GM23338 (cell line): ENCODE measurements at regions not wholly inside any gene's neighbourhood (a gene's known extent, or its start where the extent isn't known, plus 50 kb on each side); places are given as distances from the start of the nearest gene placed in this dataset.

Source experiments
- ATAC-seq: fragments of 200-7000 bp; cut with Tn5 transposase; 3 replicates; pipeline ENCODE4 v1.9.1; 2020
- DNase-seq: peaks from one replicate; pipeline ENCODE4 v3.0.0-alpha.2; 2015; ENCODE audit warnings: low spot score
- H2AFZ ChIP-seq: fragments of 200-600 bp; sonication (generic); 2 replicates; pipeline ENCODE4 v1.8.0; 2016; ENCODE audit warnings: antibody characterized with exemption, mild to moderate bottlenecking, moderate library complexity
- H3F3A ChIP-seq: fragments of 200-600 bp; sonication (generic); replicated peaks from 2 replicates; pipeline ENCODE4 v1.8.0; 2017; ENCODE audit warnings: antibody characterized with exemption, mixed run types, low read depth
- H3K27ac ChIP-seq: fragments of 200-600 bp; sonication (generic); 2 replicates; pipeline ENCODE4 v1.6.1; 2016; ENCODE audit warnings: low read depth
- H3K27me3 ChIP-seq: fragments of 200-600 bp; sonication (generic); 2 replicates; pipeline ENCODE4 v1.8.0; 2016; ENCODE audit warnings: mild to moderate bottlenecking, mixed run types, moderate library complexity; ENCODE audit not compliant: insufficient read depth
- H3K36me3 ChIP-seq: fragments of 200-600 bp; sonication (generic); 2 replicates; pipeline ENCODE4 v1.8.0; 2016; ENCODE audit warnings: mild to moderate bottlenecking; ENCODE audit not compliant: insufficient read depth
- H3K4me1 ChIP-seq: fragments of 200-600 bp; sonication (generic); 2 replicates; pipeline ENCODE4 v1.8.0; 2016; ENCODE audit warnings: mild to moderate bottlenecking, moderate library complexity; ENCODE audit not compliant: insufficient read depth
- H3K4me2 ChIP-seq: fragments of 200-600 bp; sonication (generic); 2 replicates; pipeline ENCODE4 v1.7.1; 2017; ENCODE audit warnings: mixed run types
- H3K4me3 ChIP-seq: fragments of 200-600 bp; sonication (generic); 2 replicates; pipeline ENCODE4 v1.6.1; 2016; ENCODE audit warnings: mixed run types
- H3K79me2 ChIP-seq: fragments of 200-600 bp; sonication (generic); replicated peaks from 2 replicates; pipeline ENCODE4 v1.8.0; 2017; ENCODE audit warnings: mild to moderate bottlenecking; ENCODE audit not compliant: insufficient read depth
- H3K9me2 ChIP-seq: fragments of 200-600 bp; sonication (generic); 2 replicates; pipeline ENCODE4 v1.8.0; 2017; ENCODE audit not compliant: insufficient read depth
- H4K20me1 ChIP-seq: fragments of 200-600 bp; sonication (generic); replicated peaks from 2 replicates; pipeline ENCODE4 v1.8.0; 2017; ENCODE audit warnings: mild to moderate bottlenecking; ENCODE audit not compliant: insufficient read depth
- H3K27ac Mint-ChIP-seq: 2 replicates; pipeline ENCODE4 v1.8.0; 2020; ENCODE audit warnings: inconsistent platforms, mild to moderate bottlenecking, moderate library complexity, mixed read lengths
- H3K27me3 Mint-ChIP-seq: 3 replicates; pipeline ENCODE4 v1.8.0; 2022; ENCODE audit warnings: low read depth, mild to moderate bottlenecking, moderate library complexity, mixed read lengths, inconsistent platforms; ENCODE audit not compliant: insufficient read depth, poor library complexity
- H3K36me3 Mint-ChIP-seq: 3 replicates; pipeline ENCODE4 v1.8.0; 2021; ENCODE audit warnings: low read depth, mild to moderate bottlenecking, inconsistent platforms, moderate library complexity, mixed read lengths
- H3K4me1 Mint-ChIP-seq: 3 replicates; pipeline ENCODE4 v1.8.0; 2020; ENCODE audit warnings: mild to moderate bottlenecking, inconsistent platforms, mixed read lengths
- H3K4me3 Mint-ChIP-seq: 3 replicates; pipeline ENCODE4 v1.8.0; 2021; ENCODE audit warnings: moderate library complexity, mild to moderate bottlenecking, inconsistent platforms, mixed read lengths
- H3K9me3 Mint-ChIP-seq: 3 replicates; pipeline ENCODE4 v1.8.0; 2020; ENCODE audit warnings: moderate library complexity, mild to moderate bottlenecking, inconsistent platforms, mixed read lengths
- CREB1 ChIP-seq: fragments of 250-450 bp; sonication (Bioruptor Pico); IDR thresholded peaks from 2 replicates; pipeline ENCODE4 v1.5.0; 2020; ENCODE audit warnings: low read depth, mild to moderate bottlenecking, moderate library complexity
- EZH2 ChIP-seq: fragments of 200-600 bp; sonication (generic); IDR thresholded peaks from one replicate; pipeline ENCODE4 v1.8.0; 2017; ENCODE audit warnings: antibody characterized with exemption, mild to moderate bottlenecking, low read depth; ENCODE audit not compliant: unreplicated experiment
- EZH2phosphoT487 ChIP-seq: fragments of 200-600 bp; sonication (generic); IDR thresholded peaks from one replicate; pipeline ENCODE4 v1.8.1; 2018; ENCODE audit warnings: antibody characterized with exemption; ENCODE audit not compliant: unreplicated experiment
- JUNB ChIP-seq: IDR thresholded peaks from one replicate; pipeline ENCODE4 v1.6.1; 2016; ENCODE audit warnings: antibody characterized with exemption; ENCODE audit not compliant: unreplicated experiment
- NANOG ChIP-seq: IDR thresholded peaks from 2 replicates; pipeline ENCODE4 v1.6.1; 2016; ENCODE audit warnings: antibody characterized with exemption, borderline replicate concordance
- POLR2AphosphoS5 ChIP-seq: IDR thresholded peaks from 2 replicates; pipeline ENCODE4 v1.6.1; 2016; ENCODE audit warnings: antibody characterized with exemption, low read depth
- STAT1 ChIP-seq: IDR thresholded peaks from one replicate; pipeline ENCODE4 v1.6.1; 2016; ENCODE audit warnings: antibody characterized with exemption; ENCODE audit not compliant: unreplicated experiment
- ZNF114 ChIP-seq: fragments of 250-450 bp; sonication (Bioruptor Pico); IDR thresholded peaks from 2 replicates; pipeline ENCODE4 v1.5.0; 2020; ENCODE audit warnings: mild to moderate bottlenecking, moderate library complexity
- ZNF331 ChIP-seq: fragments of 250-450 bp; sonication (Bioruptor Pico); IDR thresholded peaks from 2 replicates; pipeline ENCODE4 v1.5.0; 2020; ENCODE audit warnings: low read depth, mild to moderate bottlenecking, moderate library complexity
- TF ChIP-seq, protein P1 (sequence below): IDR thresholded peaks from 2 replicates; pipeline ENCODE4 v1.6.1; 2016; ENCODE audit warnings: antibody characterized with exemption
- TF ChIP-seq, protein P2 (sequence below): fragments of 250-450 bp; sonication (Bioruptor Pico); IDR thresholded peaks from 2 replicates; pipeline ENCODE4 v1.5.0; 2020; ENCODE audit warnings: mild to moderate bottlenecking, moderate library complexity
- TF ChIP-seq, protein P3 (sequence below), 2 experiments: fragments of 200-600 bp in 1 of 2; sonication (generic) in 1 of 2; conservative IDR thresholded peaks; 2 replicates each; pipeline versions ENCODE4 v1.5.1 to v1.6.1; 2016 to 2017; ENCODE audit warnings: antibody characterized with exemption in 2 of 2, low read depth in 2 of 2, mild to moderate bottlenecking in 2 of 2, moderate library complexity in 1 of 2
- TF ChIP-seq, protein P4 (sequence below): IDR thresholded peaks from one replicate; pipeline ENCODE4 v1.6.1; 2018; ENCODE audit warnings: antibody characterized with exemption; ENCODE audit not compliant: unreplicated experiment

DNA sequence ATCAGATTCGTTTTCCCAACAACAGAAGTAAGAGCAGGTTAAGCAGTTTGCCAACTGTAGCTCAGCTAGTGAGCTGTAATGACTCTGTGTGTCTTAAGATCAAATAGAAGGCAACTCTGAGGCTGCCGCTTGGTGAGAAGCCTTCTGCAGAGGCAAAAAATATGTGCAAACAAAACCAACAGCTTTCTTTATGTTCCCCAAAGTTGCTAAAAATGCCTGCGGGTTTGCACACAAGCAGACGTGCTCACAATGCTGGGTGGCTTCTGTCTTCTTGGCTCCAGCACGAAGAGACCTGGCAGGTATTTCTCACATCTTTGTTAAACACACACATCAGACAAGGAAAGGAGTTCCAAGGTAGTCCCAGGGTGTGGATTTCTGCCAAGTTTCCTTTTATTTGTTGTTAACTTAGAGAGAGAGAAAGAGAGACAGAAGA, 158.9 kb upstream of the JUN start:
- H3K4me3 Mint-ChIP-seq, result no peak overlapping the region
- Histone ChIP-seq H2AFZ (peak overlapping the region; percentile 43; the same call in 1 of the 2 replicates), H3K4me3 (no peak overlapping the region), H3F3A (no peaks in the 10 kb centered on the region), H3K79me2 (no peaks in the 10 kb centered on the region), H4K20me1 (no peaks in the 10 kb centered on the region), H3K27me3 (no peaks in the 10 kb centered on the region), H3K4me2 (no peak overlapping the region), H3K27ac (no peak overlapping the region), H3K9me2 (no peaks in the 10 kb centered on the region), H3K36me3 (no peaks in the 10 kb centered on the region; the same call in 1 of the 2 replicates), H3K4me1 (no peaks in the 10 kb centered on the region)
- H3K4me1 Mint-ChIP-seq, result no peaks in the 10 kb centered on the region
- H3K27me3 Mint-ChIP-seq, result peaks cover 5% of the 10 kb centered on the region
- no peaks in the 10 kb centered on the region for H3K36me3 Mint-ChIP-seq
- no peaks in the 10 kb centered on the region for H3K9me3 Mint-ChIP-seq
- ATAC-seq (no peak), DNase-seq (no peak)
- no peak overlapping the region for H3K27ac Mint-ChIP-seq
- TF ChIP-seq EZH2phosphoT487 (no peak), JUNB (no peak), EZH2 (no peak), ZNF114 (CRISPR knock-in tag) (no peak), STAT1 (no peak), CREB1 (no peak), POLR2AphosphoS5 (no peak), ZNF331 (CRISPR knock-in tag) (no peak), NANOG (no peak)
- TF ChIP-seq, protein P1, sequence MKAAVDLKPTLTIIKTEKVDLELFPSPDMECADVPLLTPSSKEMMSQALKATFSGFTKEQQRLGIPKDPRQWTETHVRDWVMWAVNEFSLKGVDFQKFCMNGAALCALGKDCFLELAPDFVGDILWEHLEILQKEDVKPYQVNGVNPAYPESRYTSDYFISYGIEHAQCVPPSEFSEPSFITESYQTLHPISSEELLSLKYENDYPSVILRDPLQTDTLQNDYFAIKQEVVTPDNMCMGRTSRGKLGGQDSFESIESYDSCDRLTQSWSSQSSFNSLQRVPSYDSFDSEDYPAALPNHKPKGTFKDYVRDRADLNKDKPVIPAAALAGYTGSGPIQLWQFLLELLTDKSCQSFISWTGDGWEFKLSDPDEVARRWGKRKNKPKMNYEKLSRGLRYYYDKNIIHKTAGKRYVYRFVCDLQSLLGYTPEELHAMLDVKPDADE, result no peak
- TF ChIP-seq, protein P2, sequence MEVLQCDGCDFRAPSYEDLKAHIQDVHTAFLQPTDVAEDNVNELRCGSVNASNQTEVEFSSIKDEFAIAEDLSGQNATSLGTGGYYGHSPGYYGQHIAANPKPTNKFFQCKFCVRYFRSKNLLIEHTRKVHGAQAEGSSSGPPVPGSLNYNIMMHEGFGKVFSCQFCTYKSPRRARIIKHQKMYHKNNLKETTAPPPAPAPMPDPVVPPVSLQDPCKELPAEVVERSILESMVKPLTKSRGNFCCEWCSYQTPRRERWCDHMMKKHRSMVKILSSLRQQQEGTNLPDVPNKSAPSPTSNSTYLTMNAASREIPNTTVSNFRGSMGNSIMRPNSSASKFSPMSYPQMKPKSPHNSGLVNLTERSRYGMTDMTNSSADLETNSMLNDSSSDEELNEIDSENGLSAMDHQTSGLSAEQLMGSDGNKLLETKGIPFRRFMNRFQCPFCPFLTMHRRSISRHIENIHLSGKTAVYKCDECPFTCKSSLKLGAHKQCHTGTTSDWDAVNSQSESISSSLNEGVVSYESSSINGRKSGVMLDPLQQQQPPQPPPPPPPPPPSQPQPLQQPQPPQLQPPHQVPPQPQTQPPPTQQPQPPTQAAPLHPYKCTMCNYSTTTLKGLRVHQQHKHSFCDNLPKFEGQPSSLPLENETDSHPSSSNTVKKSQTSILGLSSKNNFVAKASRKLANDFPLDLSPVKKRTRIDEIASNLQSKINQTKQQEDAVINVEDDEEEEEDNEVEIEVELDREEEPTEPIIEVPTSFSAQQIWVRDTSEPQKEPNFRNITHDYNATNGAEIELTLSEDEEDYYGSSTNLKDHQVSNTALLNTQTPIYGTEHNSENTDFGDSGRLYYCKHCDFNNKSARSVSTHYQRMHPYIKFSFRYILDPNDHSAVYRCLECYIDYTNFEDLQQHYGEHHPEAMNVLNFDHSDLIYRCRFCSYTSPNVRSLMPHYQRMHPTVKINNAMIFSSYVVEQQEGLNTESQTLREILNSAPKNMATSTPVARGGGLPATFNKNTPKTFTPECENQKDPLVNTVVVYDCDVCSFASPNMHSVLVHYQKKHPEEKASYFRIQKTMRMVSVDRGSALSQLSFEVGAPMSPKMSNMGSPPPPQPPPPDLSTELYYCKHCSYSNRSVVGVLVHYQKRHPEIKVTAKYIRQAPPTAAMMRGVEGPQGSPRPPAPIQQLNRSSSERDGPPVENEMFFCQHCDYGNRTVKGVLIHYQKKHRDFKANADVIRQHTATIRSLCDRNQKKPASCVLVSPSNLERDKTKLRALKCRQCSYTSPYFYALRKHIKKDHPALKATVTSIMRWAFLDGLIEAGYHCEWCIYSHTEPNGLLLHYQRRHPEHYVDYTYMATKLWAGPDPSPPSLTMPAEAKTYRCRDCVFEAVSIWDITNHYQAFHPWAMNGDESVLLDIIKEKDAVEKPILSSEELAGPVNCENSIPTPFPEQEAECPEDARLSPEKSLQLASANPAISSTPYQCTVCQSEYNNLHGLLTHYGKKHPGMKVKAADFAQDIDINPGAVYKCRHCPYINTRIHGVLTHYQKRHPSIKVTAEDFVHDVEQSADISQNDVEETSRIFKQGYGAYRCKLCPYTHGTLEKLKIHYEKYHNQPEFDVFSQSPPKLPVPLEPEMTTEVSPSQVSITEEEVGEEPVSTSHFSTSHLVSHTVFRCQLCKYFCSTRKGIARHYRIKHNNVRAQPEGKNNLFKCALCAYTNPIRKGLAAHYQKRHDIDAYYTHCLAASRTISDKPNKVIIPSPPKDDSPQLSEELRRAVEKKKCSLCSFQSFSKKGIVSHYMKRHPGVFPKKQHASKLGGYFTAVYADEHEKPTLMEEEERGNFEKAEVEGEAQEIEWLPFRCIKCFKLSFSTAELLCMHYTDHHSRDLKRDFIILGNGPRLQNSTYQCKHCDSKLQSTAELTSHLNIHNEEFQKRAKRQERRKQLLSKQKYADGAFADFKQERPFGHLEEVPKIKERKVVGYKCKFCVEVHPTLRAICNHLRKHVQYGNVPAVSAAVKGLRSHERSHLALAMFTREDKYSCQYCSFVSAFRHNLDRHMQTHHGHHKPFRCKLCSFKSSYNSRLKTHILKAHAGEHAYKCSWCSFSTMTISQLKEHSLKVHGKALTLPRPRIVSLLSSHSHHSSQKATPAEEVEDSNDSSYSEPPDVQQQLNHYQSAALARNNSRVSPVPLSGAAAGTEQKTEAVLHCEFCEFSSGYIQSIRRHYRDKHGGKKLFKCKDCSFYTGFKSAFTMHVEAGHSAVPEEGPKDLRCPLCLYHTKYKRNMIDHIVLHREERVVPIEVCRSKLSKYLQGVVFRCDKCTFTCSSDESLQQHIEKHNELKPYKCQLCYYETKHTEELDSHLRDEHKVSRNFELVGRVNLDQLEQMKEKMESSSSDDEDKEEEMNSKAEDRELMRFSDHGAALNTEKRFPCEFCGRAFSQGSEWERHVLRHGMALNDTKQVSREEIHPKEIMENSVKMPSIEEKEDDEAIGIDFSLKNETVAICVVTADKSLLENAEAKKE, result no peak
- TF ChIP-seq, protein P3, sequence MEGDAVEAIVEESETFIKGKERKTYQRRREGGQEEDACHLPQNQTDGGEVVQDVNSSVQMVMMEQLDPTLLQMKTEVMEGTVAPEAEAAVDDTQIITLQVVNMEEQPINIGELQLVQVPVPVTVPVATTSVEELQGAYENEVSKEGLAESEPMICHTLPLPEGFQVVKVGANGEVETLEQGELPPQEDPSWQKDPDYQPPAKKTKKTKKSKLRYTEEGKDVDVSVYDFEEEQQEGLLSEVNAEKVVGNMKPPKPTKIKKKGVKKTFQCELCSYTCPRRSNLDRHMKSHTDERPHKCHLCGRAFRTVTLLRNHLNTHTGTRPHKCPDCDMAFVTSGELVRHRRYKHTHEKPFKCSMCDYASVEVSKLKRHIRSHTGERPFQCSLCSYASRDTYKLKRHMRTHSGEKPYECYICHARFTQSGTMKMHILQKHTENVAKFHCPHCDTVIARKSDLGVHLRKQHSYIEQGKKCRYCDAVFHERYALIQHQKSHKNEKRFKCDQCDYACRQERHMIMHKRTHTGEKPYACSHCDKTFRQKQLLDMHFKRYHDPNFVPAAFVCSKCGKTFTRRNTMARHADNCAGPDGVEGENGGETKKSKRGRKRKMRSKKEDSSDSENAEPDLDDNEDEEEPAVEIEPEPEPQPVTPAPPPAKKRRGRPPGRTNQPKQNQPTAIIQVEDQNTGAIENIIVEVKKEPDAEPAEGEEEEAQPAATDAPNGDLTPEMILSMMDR (conservative IDR thresholded peaks at IDR 0.05; ENCODE audit: low read depth in 2 of 2), result no peak
- TF ChIP-seq, protein P4, sequence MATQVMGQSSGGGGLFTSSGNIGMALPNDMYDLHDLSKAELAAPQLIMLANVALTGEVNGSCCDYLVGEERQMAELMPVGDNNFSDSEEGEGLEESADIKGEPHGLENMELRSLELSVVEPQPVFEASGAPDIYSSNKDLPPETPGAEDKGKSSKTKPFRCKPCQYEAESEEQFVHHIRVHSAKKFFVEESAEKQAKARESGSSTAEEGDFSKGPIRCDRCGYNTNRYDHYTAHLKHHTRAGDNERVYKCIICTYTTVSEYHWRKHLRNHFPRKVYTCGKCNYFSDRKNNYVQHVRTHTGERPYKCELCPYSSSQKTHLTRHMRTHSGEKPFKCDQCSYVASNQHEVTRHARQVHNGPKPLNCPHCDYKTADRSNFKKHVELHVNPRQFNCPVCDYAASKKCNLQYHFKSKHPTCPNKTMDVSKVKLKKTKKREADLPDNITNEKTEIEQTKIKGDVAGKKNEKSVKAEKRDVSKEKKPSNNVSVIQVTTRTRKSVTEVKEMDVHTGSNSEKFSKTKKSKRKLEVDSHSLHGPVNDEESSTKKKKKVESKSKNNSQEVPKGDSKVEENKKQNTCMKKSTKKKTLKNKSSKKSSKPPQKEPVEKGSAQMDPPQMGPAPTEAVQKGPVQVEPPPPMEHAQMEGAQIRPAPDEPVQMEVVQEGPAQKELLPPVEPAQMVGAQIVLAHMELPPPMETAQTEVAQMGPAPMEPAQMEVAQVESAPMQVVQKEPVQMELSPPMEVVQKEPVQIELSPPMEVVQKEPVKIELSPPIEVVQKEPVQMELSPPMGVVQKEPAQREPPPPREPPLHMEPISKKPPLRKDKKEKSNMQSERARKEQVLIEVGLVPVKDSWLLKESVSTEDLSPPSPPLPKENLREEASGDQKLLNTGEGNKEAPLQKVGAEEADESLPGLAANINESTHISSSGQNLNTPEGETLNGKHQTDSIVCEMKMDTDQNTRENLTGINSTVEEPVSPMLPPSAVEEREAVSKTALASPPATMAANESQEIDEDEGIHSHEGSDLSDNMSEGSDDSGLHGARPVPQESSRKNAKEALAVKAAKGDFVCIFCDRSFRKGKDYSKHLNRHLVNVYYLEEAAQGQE, result no peak
